Neural cell (in vitro differentiated cells): ENCODE measurements at regions not wholly inside any gene's neighbourhood (a gene's known extent, or its start where the extent isn't known, plus 50 kb on each side); places are given as distances from the start of the nearest gene placed in this dataset.

Experiments used
- H2AFZ ChIP-seq: fragments of 200-600, 300-800 bp; sonication (generic), shearing (Covaris generic); 2 replicates; pipeline ENCODE4 v1.6.0; 2014; ENCODE audit warnings: low read depth, mild to moderate bottlenecking, antibody characterized with exemption, low read length, moderate library complexity
- H3F3A ChIP-seq: fragments of 200-600 bp; shearing (Covaris generic); 2 replicates; pipeline ENCODE4 v1.6.1; 2016; ENCODE audit warnings: mild to moderate bottlenecking, moderate library complexity, mixed read lengths, antibody characterized with exemption, low read length; ENCODE audit not compliant: insufficient read depth, poor library complexity, severe bottlenecking
- H3K27ac ChIP-seq: fragments of 200-600, 300-800 bp; sonication (generic), shearing (Covaris generic); 2 replicates; pipeline ENCODE4 v1.5.1; 2014; ENCODE audit warnings: mild to moderate bottlenecking, low read length, moderate library complexity
- H3K27me3 ChIP-seq: fragments of 300-800, 200-600 bp; sonication (generic), shearing (Covaris generic); 2 replicates; pipeline ENCODE4 v1.6.0; 2014; ENCODE audit warnings: mild to moderate bottlenecking, low read depth, low read length, moderate library complexity; ENCODE audit not compliant: insufficient read depth
- H3K36me3 ChIP-seq: fragments of 300-800, 200-600 bp; sonication (generic), shearing (Covaris generic); 2 replicates; pipeline ENCODE4 v1.5.1; 2014; ENCODE audit warnings: mild to moderate bottlenecking, antibody characterized with exemption, low read length, moderate library complexity; ENCODE audit not compliant: insufficient read depth
- H3K4me2 ChIP-seq: fragments of 300-800, 200-600 bp; sonication (generic), shearing (Covaris generic); 2 replicates; pipeline ENCODE4 v1.6.0; 2014; ENCODE audit warnings: mild to moderate bottlenecking, low read length
- H3K4me3 ChIP-seq: fragments of 300-800, 200-600 bp; sonication (generic), shearing (Covaris generic); 2 replicates; pipeline ENCODE4 v1.5.1; 2014; ENCODE audit warnings: mild to moderate bottlenecking, low read length, moderate library complexity
- H3K79me2 ChIP-seq: fragments of 200-600 bp; shearing (Covaris generic); replicated peaks from 2 replicates; pipeline ENCODE4 v1.6.0; 2014; ENCODE audit warnings: mild to moderate bottlenecking, low read length, moderate library complexity; ENCODE audit not compliant: insufficient read depth
- H3K9ac ChIP-seq: fragments of 300-800, 200-600 bp; sonication (generic), shearing (Covaris generic); 2 replicates; pipeline ENCODE4 v1.6.1; 2016; ENCODE audit warnings: mild to moderate bottlenecking, low read length, mixed read lengths
- H3K9me2 ChIP-seq: fragments of 200-600 bp; shearing (Covaris generic); 2 replicates; pipeline ENCODE4 v1.6.1; 2016; ENCODE audit warnings: mild to moderate bottlenecking, low read length, mixed read lengths; ENCODE audit not compliant: insufficient read depth
- H3K9me3 ChIP-seq: fragments of 200-600, 300-800 bp; sonication (generic), shearing (Covaris generic); 2 replicates; pipeline ENCODE4 v1.6.1; 2016; ENCODE audit warnings: mild to moderate bottlenecking, mixed run types, low read length, moderate library complexity, mixed read lengths
- H4K20me1 ChIP-seq: fragments of 200-600 bp; shearing (Covaris generic); 2 replicates; pipeline ENCODE4 v1.6.1; 2016; ENCODE audit warnings: mild to moderate bottlenecking, mixed run types; ENCODE audit not compliant: insufficient read depth
- EP300 ChIP-seq: fragments of 450-650 bp; conservative IDR thresholded peaks from 2 replicates; pipeline ENCODE4 v1.6.1; 2014; ENCODE audit warnings: antibody characterized with exemption, mild to moderate bottlenecking, moderate library complexity; ENCODE audit not compliant: poor library complexity, severe bottlenecking
- EZH2 ChIP-seq: fragments of 200-600, 300-800 bp; shearing (Covaris generic), sonication (generic); IDR thresholded peaks from 2 replicates; pipeline ENCODE4 v1.6.1; 2014; ENCODE audit warnings: antibody characterized with exemption, low read length, borderline replicate concordance, mild to moderate bottlenecking; ENCODE audit not compliant: insufficient read depth, poor library complexity, severe bottlenecking
- MXI1 ChIP-seq: fragments of 450-650 bp; conservative IDR thresholded peaks from 2 replicates; pipeline ENCODE4 v1.6.1; 2014; ENCODE audit warnings: antibody characterized with exemption, mild to moderate bottlenecking; ENCODE audit not compliant: poor library complexity, severe bottlenecking
- POLR2AphosphoS5 ChIP-seq: IDR thresholded peaks from 2 replicates; pipeline ENCODE4 v1.6.1; 2012
- RAD21 ChIP-seq: fragments of 450-650 bp; conservative IDR thresholded peaks from 2 replicates; pipeline ENCODE4 v1.6.1; 2014; ENCODE audit warnings: antibody characterized with exemption, mild to moderate bottlenecking, moderate library complexity
- SMC3 ChIP-seq: fragments of 450-650 bp; conservative IDR thresholded peaks from 2 replicates; pipeline ENCODE4 v1.6.1; 2014; ENCODE audit warnings: antibody characterized with exemption, mild to moderate bottlenecking, moderate library complexity; ENCODE audit not compliant: poor library complexity
- TAF1 ChIP-seq: IDR thresholded peaks from 2 replicates; pipeline ENCODE4 v1.6.1; 2012; ENCODE audit warnings: low read depth
- TF ChIP-seq, protein P1 (sequence below): fragments of 450-650 bp; IDR thresholded peaks from 2 replicates; pipeline ENCODE4 v1.5.1; 2014; ENCODE audit warnings: antibody characterized with exemption, mild to moderate bottlenecking, moderate library complexity; ENCODE audit not compliant: poor library complexity, severe bottlenecking
- TF ChIP-seq, protein P2 (sequence below): IDR thresholded peaks from 2 replicates; pipeline ENCODE4 v1.6.1; 2012; ENCODE audit warnings: borderline replicate concordance

DNA sequence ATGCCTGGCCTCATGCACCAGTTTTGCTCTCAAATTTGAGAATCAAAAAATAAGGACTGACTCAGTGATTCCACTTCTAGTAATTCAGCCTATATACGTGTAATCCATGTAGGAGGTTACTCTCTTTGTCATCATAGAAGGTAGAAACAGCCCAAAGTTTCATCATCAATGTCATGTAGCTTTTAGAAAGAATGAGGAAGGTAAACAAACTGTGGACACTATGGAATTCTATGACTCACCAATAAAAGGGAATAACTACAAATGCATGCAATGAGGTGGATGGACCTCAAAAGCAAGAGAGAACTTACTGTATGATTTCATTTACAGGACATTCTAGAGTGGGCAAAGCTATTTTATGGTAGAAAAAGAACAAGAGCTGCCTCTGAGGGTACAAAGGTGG is 93.2 kb upstream of the LRIG1 start:
- Histone ChIP-seq H3F3A (no peaks in the 10 kb centered on the region), H3K9ac (no peak overlapping the region), H3K4me2 (no peak overlapping the region), H3K36me3 (no peaks in the 10 kb centered on the region), H4K20me1 (no peaks in the 10 kb centered on the region), H3K79me2 (no peaks in the 10 kb centered on the region), H2AFZ (no peak overlapping the region), H3K9me2 (no peaks in the 10 kb centered on the region), H3K4me3 (no peak overlapping the region), H3K27me3 (no peaks in the 10 kb centered on the region), H3K9me3 (no peaks in the 10 kb centered on the region), H3K27ac (no peak overlapping the region)
- TF ChIP-seq, protein P1, sequence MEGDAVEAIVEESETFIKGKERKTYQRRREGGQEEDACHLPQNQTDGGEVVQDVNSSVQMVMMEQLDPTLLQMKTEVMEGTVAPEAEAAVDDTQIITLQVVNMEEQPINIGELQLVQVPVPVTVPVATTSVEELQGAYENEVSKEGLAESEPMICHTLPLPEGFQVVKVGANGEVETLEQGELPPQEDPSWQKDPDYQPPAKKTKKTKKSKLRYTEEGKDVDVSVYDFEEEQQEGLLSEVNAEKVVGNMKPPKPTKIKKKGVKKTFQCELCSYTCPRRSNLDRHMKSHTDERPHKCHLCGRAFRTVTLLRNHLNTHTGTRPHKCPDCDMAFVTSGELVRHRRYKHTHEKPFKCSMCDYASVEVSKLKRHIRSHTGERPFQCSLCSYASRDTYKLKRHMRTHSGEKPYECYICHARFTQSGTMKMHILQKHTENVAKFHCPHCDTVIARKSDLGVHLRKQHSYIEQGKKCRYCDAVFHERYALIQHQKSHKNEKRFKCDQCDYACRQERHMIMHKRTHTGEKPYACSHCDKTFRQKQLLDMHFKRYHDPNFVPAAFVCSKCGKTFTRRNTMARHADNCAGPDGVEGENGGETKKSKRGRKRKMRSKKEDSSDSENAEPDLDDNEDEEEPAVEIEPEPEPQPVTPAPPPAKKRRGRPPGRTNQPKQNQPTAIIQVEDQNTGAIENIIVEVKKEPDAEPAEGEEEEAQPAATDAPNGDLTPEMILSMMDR = no peak
- no peak for TF ChIP-seq EZH2
- no peak for TF ChIP-seq TAF1
- no peak for TF ChIP-seq POLR2AphosphoS5
- TF ChIP-seq MXI1 = no peak
- TF ChIP-seq, protein P2, sequence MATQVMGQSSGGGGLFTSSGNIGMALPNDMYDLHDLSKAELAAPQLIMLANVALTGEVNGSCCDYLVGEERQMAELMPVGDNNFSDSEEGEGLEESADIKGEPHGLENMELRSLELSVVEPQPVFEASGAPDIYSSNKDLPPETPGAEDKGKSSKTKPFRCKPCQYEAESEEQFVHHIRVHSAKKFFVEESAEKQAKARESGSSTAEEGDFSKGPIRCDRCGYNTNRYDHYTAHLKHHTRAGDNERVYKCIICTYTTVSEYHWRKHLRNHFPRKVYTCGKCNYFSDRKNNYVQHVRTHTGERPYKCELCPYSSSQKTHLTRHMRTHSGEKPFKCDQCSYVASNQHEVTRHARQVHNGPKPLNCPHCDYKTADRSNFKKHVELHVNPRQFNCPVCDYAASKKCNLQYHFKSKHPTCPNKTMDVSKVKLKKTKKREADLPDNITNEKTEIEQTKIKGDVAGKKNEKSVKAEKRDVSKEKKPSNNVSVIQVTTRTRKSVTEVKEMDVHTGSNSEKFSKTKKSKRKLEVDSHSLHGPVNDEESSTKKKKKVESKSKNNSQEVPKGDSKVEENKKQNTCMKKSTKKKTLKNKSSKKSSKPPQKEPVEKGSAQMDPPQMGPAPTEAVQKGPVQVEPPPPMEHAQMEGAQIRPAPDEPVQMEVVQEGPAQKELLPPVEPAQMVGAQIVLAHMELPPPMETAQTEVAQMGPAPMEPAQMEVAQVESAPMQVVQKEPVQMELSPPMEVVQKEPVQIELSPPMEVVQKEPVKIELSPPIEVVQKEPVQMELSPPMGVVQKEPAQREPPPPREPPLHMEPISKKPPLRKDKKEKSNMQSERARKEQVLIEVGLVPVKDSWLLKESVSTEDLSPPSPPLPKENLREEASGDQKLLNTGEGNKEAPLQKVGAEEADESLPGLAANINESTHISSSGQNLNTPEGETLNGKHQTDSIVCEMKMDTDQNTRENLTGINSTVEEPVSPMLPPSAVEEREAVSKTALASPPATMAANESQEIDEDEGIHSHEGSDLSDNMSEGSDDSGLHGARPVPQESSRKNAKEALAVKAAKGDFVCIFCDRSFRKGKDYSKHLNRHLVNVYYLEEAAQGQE = no peak
- TF ChIP-seq EP300 = no peak
- TF ChIP-seq SMC3 = no peak
- TF ChIP-seq RAD21 = no peak

DNA sequence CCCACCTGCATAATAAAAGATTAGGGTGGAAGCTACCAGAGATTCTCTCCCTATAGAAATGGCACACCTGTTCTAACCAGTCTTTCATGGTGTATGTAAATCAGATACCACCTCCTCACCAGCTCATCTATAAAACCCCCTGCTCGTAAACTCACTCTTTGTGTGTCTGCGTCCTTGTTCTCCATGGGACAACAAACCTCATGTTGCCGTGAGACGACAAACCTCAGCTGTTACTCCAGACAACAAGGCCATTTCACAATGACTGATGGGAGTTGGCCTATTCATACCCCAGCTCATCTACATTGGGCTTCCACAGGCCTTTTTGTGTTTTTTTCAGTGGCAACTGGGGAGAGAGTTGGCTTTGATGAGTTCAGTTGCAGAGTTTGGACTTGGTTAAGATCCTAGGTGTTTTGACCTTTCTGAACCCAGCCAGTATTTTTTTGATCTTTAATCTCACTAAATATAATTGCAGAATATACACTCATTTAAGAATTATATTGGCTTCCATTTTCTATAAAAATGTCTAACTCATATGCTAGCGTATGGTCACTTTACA is 96.6 kb upstream of the LRIG1 start:
- Histone ChIP-seq H3K4me2 (no peak overlapping the region), H3K27me3 (no peaks in the 10 kb centered on the region), H3K27ac (no peak overlapping the region)

More for the DNA sequence above, 96.6 kb upstream of the LRIG1 start:
- H3K9me2 ChIP-seq = no peaks in the 10 kb centered on the region
- H3K4me3 ChIP-seq = no peak overlapping the region
- no peaks in the 10 kb centered on the region for H3K36me3 ChIP-seq
- H4K20me1 ChIP-seq = no peaks in the 10 kb centered on the region
- H3K79me2 ChIP-seq = no peaks in the 10 kb centered on the region
- H2AFZ ChIP-seq = no peak overlapping the region
- no peak for TF ChIP-seq POLR2AphosphoS5
- TF ChIP-seq EP300 = no peak
- TF ChIP-seq SMC3 = no peak
- no peak for TF ChIP-seq EZH2
- TF ChIP-seq, protein P2 = no peak
- no peak for TF ChIP-seq RAD21
- no peak for TF ChIP-seq TAF1
- TF ChIP-seq, protein P1 = no peak
- no peak for TF ChIP-seq MXI1
- no peak overlapping the region for H3K9ac ChIP-seq
- H3F3A ChIP-seq = no peaks in the 10 kb centered on the region
- H3K9me3 ChIP-seq = no peaks in the 10 kb centered on the region
